ENCODE measurements at regions not wholly inside any gene's neighbourhood (a gene's known extent, or its start where the extent isn't known, plus 50 kb on each side); places are given as distances from the start of the nearest gene placed in this dataset.

GRCh38 chr10:2993636-2994035, 73.7 kb upstream of the PFKP start:
- no peaks in the 10 kb centered on the region; the same call in 1 of the 2 replicates for H3K27me3 ChIP-seq (ENCODE audit: control insufficient read depth, insufficient read depth, low read length)
- H2BK120ac ChIP-seq (ENCODE audit: low read depth, low read length): no peak overlapping the region
- no peaks in the 10 kb centered on the region for H4K20me1 ChIP-seq (ENCODE audit: insufficient read depth, low read length)
- in situ Hi-C loops (cut with MboI; ENCODE audit: low sequenced_read_pairs): no loop called here
- DNase-seq (no peak), ATAC-seq (ENCODE audit: low read depth) (no peak)
- H2BK5ac ChIP-seq (ENCODE audit: low read depth, low read length, poor library complexity, severe bottlenecking): no peak overlapping the region
- no peaks in the 10 kb centered on the region; the same call in 1 of the 2 replicates for H3K4me1 ChIP-seq (ENCODE audit: control insufficient read depth, insufficient read depth, low read length)
- H3K14ac ChIP-seq (replicated peaks; ENCODE audit: low read depth, low read length): no peak overlapping the region
- no peak overlapping the region for H2AK5ac ChIP-seq (ENCODE audit: low read depth, low read length)
- no peak overlapping the region for H3K56ac ChIP-seq (ENCODE audit: extremely low read depth, insufficient read depth, low read length)
- H3K4me3 ChIP-seq (ENCODE audit: insufficient read depth, low read depth, low read length): no peak overlapping the region
- H3K23ac ChIP-seq (ENCODE audit: low read depth, low read length): no peak overlapping the region
- no peaks in the 10 kb centered on the region for H3K79me1 ChIP-seq (ENCODE audit: low read depth in 1 of 2, low read length in 2 of 2)
- H3K4ac ChIP-seq (ENCODE audit: low read depth, low read length): no peak overlapping the region
- H2AK9ac ChIP-seq (replicated peaks; ENCODE audit: low read depth, low read length, poor library complexity): no peak overlapping the region
- H4K8ac ChIP-seq (ENCODE audit: low read depth in 2 of 2, low read length in 2 of 2): no peak overlapping the region
- 94% methylated on average over 6 of the region's 17 CpGs; no CpG with 5 or more reads in 1 of the 2 experiments for WGBS, 2 experiments (ENCODE audit: extremely low coverage in 2 of 2, insufficient read length in 1 of 2)
- ChIA-PET POLR2A (ENCODE audit: unreplicated experiment) (interaction anchor here (0.6 kb wide), 2 partner anchors 52 to 1017 kb away, joined by 5 to 8 read pairs; no protein-coding TSS in a partner anchor), CTCF (no interaction called here)
- H3K9me3 ChIP-seq (ENCODE audit: control insufficient read depth, insufficient read depth, low read length): peaks cover 11% of the 10 kb centered on the region
- H3K18ac ChIP-seq (ENCODE audit: low read depth, low read length): no peak overlapping the region
- H4K91ac ChIP-seq (ENCODE audit: insufficient read depth, low read depth, low read length): no peak overlapping the region
- H2BK15ac ChIP-seq (ENCODE audit: low read depth, low read length): no peak overlapping the region
- no peak overlapping the region for H3K4me2 ChIP-seq (ENCODE audit: low read depth, low read length)
- no peak for TF ChIP-seq MXI1 (IDR thresholded peaks at IDR 0.05; ENCODE audit: borderline replicate concordance, low read depth, low read length)
- TF ChIP-seq SMC3 (IDR thresholded peaks at IDR 0.05; ENCODE audit: low read depth, low read length): no peak
- TF ChIP-seq NFE2L2 (IDR thresholded peaks at IDR 0.05; ENCODE audit: low read depth, low read length): no peak
- TF ChIP-seq CEBPB (IDR thresholded peaks at IDR 0.05; ENCODE audit: low read depth, low read length): no peak
- TF ChIP-seq CHD1 (IDR thresholded peaks at IDR 0.05; ENCODE audit: low read depth, low read length): no peak
- H3K9ac ChIP-seq (ENCODE audit: low read depth, low read length): no peak overlapping the region
- H4K5ac ChIP-seq (ENCODE audit: low read depth, low read length): no peak overlapping the region
- H3K9me1 ChIP-seq (ENCODE audit: insufficient read depth, low read length): no peaks in the 10 kb centered on the region
- H2BK20ac ChIP-seq (ENCODE audit: low read depth, low read length): no peak overlapping the region
- H3K27ac ChIP-seq (ENCODE audit: insufficient read depth, low read length): no peak overlapping the region
- intact Hi-C loops (cut with micrococcal nuclease): no loop called here
- no TSS peak for BruUV-seq (replicated peaks)
- dilution Hi-C loops (cut with HindIII; ENCODE audit: low sequenced_read_pairs, unreplicated experiment): no loop called here
- no peak overlapping the region for H2AFZ ChIP-seq (replicated peaks; ENCODE audit: low read length, poor library complexity)
- no peaks in the 10 kb centered on the region for H3K36me3 ChIP-seq (ENCODE audit: control insufficient read depth, insufficient read depth, low read length)
